Gastroesophageal sphincter (tissue), 4 donors: ENCODE measurements at regions not wholly inside any gene's neighbourhood (a gene's known extent, or its start where the extent isn't known, plus 50 kb on each side); places are given as distances from the start of the nearest gene placed in this dataset.

Source experiments
- ATAC-seq: fragments of 150-250 bp; one replicate; pipeline ENCODE4 v1.9.1; 2016; ENCODE audit warnings: mild to moderate bottlenecking, moderate library complexity
- H3K27ac ChIP-seq, 4 donors: fragments of 200-600 bp; sonication (generic) in 3 of 4; 1 replicate in 3 of 4; 2 replicates in 1 of 4; pipeline ENCODE4 v1.5.1; 2016 to 2019
- H3K27me3 ChIP-seq: fragments of 200-600 bp; sonication (generic); one replicate; pipeline ENCODE4 v1.5.1; 2019
- H3K36me3 ChIP-seq, 2 donors: fragments of 200-600 bp; sonication (generic); one replicate each; pipeline ENCODE4 v1.5.1; 2019; ENCODE audit warnings: control low read depth in 1 of 2
- H3K4me1 ChIP-seq, 3 donors: fragments of 200-600 bp; sonication (generic); 1 replicate in 2 of 3; 2 replicates in 1 of 3; pipeline ENCODE4 v1.5.1; 2016 to 2019; ENCODE audit warnings: control low read depth in 2 of 3
- H3K4me3 ChIP-seq, 2 donors: fragments of 200-600 bp; sonication (generic); one replicate each; pipeline ENCODE4 v1.5.1; 2019; ENCODE audit warnings: mild to moderate bottlenecking in 1 of 2, moderate library complexity in 1 of 2
- H3K9me3 ChIP-seq, 3 donors: fragments of 200-600 bp; sonication (generic); one replicate each; pipeline ENCODE4 v1.5.1; 2017 to 2019; ENCODE audit warnings: control low read depth in 2 of 3
- EP300 ChIP-seq: sonication (generic); formaldehyde crosslinking; IDR thresholded peaks from one replicate; pipeline ENCODE4 v1.6.1; 2017; ENCODE audit warnings: antibody characterized with exemption, mild to moderate bottlenecking
- POLR2A ChIP-seq, 2 donors: fragments of 450-650 bp; IDR thresholded peaks; one replicate each; pipeline ENCODE4 v1.6.1; 2017; ENCODE audit warnings: antibody characterized with exemption in 2 of 2, mild to moderate bottlenecking in 2 of 2, moderate library complexity in 1 of 2
- POLR2AphosphoS5 ChIP-seq: sonication (generic); formaldehyde crosslinking; IDR thresholded peaks from one replicate; pipeline ENCODE4 v1.6.1; 2017; ENCODE audit warnings: antibody characterized with exemption
- WGBS, 2 donors: methylation state at CpG; one replicate each; pipeline ENCODE4 v1.1.5; 2018; ENCODE audit warnings: low coverage in 1 of 2; 5-methylcytosine and 5-hydroxymethylcytosine counted together
- TF ChIP-seq, protein P1 (sequence below), 4 experiments: fragments of 200-600 bp in 2 of 4; fragments of 450-650 bp in 2 of 4; sonication (generic) in 1 of 4; IDR thresholded peaks; one replicate each; pipeline ENCODE4 v1.5.1; 2017 to 2019; ENCODE audit warnings: antibody characterized with exemption in 4 of 4, mild to moderate bottlenecking in 2 of 4, moderate library complexity in 2 of 4

DNA sequence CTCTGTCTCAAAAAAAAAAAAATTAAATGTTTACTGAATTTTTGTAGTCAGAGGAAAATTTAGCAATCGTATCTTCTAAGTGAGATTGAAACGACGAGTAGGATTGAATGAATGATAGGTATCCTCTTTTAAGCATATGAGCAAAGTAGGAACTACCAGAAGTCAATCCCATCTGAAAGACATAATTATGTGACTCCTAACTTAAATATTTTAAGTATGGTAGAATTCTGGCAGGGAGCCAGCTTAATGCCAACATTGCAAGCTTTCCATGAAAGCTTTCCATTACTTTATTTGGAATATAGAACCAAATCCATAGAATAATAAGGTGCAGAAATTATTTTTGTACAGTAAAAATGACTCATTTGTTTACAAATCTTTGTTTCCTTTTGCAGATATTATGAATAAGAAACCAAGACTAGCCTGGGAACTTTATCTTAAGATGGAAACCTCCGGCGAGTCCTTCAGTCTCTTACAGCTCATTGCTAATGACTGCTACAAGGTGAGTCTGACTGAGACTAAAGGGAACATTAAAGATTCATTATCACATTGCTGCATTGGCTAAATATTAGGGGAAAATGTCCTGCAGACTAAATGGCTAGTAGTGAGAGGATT is 50.2 kb upstream of the UBN2 start:
- 84 to 96% methylated on average over 5 of the region's 5 CpGs for WGBS, 2 donors
- ATAC-seq, result no peak
- Histone ChIP-seq H3K9me3 (no peaks in the 10 kb centered on the region), H3K36me3 (peaks cover 0 to 58% of the 10 kb centered on the region in 2 donors), H3K4me3 (no peak overlapping the region), H3K27me3 (no peaks in the 10 kb centered on the region), H3K27ac (no peak overlapping the region), H3K4me1 (no peaks in the 10 kb centered on the region)
- TF ChIP-seq POLR2AphosphoS5 (no peak), POLR2A (IDR thresholded peaks at IDR 0.05) (no peak), EP300 (no peak)
- TF ChIP-seq, protein P1, sequence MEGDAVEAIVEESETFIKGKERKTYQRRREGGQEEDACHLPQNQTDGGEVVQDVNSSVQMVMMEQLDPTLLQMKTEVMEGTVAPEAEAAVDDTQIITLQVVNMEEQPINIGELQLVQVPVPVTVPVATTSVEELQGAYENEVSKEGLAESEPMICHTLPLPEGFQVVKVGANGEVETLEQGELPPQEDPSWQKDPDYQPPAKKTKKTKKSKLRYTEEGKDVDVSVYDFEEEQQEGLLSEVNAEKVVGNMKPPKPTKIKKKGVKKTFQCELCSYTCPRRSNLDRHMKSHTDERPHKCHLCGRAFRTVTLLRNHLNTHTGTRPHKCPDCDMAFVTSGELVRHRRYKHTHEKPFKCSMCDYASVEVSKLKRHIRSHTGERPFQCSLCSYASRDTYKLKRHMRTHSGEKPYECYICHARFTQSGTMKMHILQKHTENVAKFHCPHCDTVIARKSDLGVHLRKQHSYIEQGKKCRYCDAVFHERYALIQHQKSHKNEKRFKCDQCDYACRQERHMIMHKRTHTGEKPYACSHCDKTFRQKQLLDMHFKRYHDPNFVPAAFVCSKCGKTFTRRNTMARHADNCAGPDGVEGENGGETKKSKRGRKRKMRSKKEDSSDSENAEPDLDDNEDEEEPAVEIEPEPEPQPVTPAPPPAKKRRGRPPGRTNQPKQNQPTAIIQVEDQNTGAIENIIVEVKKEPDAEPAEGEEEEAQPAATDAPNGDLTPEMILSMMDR (IDR thresholded peaks at IDR 0.05), result no peak
